ENCODE measurements at regions not wholly inside any gene's neighbourhood (a gene's known extent, or its start where the extent isn't known, plus 50 kb on each side); places are given as distances from the start of the nearest gene placed in this dataset.
"Not testable (repeated sequence)": the region's sequence is repeated elsewhere in the genome, so short reads cannot be mapped to it uniquely, and the experiment has no call there.

DNA sequence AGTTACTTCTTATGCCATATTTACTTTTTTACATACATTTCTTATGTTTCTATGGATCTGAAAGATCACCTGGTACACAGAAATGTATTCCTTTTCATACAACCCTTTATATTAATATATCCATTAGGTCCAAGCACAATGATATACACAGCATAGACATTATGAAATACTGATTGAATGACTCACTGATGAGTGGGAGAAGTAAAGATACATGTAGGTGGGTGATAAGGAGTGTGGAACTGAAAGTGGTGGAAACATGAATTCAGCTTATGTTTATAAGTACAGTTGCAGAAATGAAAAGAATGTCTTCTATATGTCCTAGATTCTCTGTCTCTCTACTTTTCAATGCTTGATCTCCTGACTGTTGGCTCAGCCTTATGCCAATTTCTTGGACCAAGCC lies 87.9 kb downstream of the YIPF7 start:
- H3K9me3 Mint-ChIP-seq (ENCODE audit: insufficient read depth) = no peaks in the 10 kb centered on the region
- ATAC-seq (no peak), DNase-seq (no peak)
- H3K27me3 Mint-ChIP-seq (ENCODE audit: low read depth) = no peaks in the 10 kb centered on the region
- H3K27ac Mint-ChIP-seq = no peak overlapping the region
- H3K4me3 Mint-ChIP-seq = no peak overlapping the region
- ChIA-PET POLR2A (no interaction called here), CTCF (no interaction called here)
- H3K36me3 Mint-ChIP-seq (ENCODE audit: low read depth) = no peaks in the 10 kb centered on the region
- H3K4me1 Mint-ChIP-seq (ENCODE audit: low read depth) = no peaks in the 10 kb centered on the region

DNA sequence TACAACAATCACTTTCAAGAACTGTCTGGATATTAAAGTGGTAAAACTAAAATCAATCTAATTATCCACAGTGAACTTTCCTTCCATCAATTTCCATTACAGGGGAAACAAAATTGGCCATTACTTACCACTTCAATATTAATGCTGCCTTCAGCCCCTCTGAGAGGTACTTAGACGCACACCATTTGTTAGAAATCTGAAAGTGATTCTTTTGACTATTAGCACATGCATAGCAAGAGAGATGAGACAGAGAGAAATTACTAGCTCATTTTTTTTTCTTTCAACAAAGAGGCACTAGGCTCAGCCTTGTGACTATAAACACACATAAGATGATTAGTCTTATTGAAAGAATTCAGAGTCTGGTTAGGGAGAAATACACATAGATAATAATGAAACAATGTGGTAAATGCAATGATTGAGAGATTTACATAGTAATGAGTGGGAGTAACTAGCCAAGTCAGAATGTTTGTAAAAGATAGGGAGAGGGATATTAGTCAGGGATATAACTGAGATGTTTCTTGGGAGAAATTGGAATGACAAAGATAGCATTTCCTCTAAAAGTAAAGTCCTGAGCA lies 93.3 kb downstream of the YIPF7 start:
- Mint-ChIP-seq H3K4me1 (ENCODE audit: low read depth) (no peaks in the 10 kb centered on the region), H3K27me3 (ENCODE audit: low read depth) (no peaks in the 10 kb centered on the region), H3K36me3 (ENCODE audit: low read depth) (no peaks in the 10 kb centered on the region), H3K9me3 (ENCODE audit: insufficient read depth) (no peaks in the 10 kb centered on the region), H3K4me3 (no peak overlapping the region), H3K27ac (no peak overlapping the region)
- no peak for DNase-seq
- POLR2A ChIA-PET = no interaction called here
- no peak for ATAC-seq
- CTCF ChIA-PET = no interaction called here

DNA sequence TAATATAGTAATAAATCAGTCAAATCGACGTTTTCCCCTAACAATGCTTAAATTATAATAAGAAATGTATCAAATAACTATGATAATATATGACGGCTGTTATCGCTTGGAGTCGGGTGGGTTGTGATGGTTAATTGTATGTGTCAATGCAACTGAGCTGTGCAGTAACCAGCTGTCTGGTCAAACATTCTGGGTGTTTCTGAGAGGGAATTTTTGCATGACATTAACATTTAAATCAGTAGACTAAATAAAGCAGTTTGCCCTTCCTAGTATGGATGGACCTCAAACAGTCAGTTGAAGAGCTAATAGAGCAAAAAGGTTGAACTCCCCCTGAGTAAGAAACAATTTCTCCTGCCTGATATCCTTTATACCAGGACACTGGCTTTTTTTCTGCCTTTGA lies 96.7 kb downstream of the YIPF7 start:
- DNase-seq (no peak), ATAC-seq (no peak)
- Mint-ChIP-seq H3K27ac (no peak overlapping the region), H3K4me1 (ENCODE audit: low read depth) (no peaks in the 10 kb centered on the region), H3K27me3 (ENCODE audit: low read depth) (no peaks in the 10 kb centered on the region), H3K36me3 (ENCODE audit: low read depth) (no peaks in the 10 kb centered on the region), H3K9me3 (ENCODE audit: insufficient read depth) (no peaks in the 10 kb centered on the region), H3K4me3 (no peak overlapping the region)
- POLR2A ChIA-PET = no interaction called here
- CTCF ChIA-PET = no interaction called here

DNA sequence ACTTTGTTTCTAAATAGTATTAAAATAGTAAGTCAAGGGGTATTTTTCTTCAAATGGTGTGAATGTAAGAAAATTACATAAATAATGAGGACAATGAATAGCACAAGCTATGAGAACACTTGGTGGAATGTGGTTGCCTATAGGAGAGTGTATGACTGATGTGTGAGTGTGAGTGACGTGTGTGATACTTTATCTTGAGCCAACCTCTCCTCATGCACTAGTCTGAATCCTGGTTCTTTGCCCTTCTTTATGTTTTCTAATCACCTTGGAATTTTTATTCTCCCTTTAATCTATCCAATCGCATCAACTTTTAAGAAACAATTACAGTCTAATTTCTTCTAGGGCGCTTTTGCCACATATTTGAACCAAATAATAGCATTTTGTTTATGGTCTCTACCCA lies 98.2 kb downstream of the YIPF7 start:
- CTCF ChIA-PET = no interaction called here
- Mint-ChIP-seq H3K4me3 (no peak overlapping the region), H3K36me3 (ENCODE audit: low read depth) (no peaks in the 10 kb centered on the region), H3K9me3 (ENCODE audit: insufficient read depth) (no peaks in the 10 kb centered on the region), H3K27ac (no peak overlapping the region), H3K27me3 (ENCODE audit: low read depth) (no peaks in the 10 kb centered on the region), H3K4me1 (ENCODE audit: low read depth) (no peaks in the 10 kb centered on the region)
- ATAC-seq (no peak), DNase-seq (no peak)
- POLR2A ChIA-PET = no interaction called here

DNA sequence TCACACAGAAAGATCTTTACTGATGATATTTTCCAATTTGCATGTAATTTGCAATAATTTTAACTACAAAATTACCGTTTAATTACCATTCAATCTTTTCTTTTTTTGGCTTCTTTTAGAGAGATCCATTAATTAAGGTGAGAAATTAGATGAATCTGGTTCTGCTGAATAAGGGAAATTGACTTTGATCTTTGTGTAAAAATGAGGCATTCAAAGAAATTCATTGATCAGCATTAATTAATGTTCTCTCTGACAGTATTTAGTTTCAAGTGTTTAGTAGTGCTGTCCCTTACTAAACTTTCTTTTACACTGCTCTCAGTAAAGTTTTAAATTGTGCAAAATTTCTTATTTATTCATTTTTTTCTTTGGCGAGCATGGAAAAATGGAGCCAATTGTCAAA lies 97.2 kb upstream of the KCTD8 start:
- Mint-ChIP-seq H3K4me3 (no peak overlapping the region), H3K9me3 (ENCODE audit: insufficient read depth) (no peaks in the 10 kb centered on the region), H3K27ac (no peak overlapping the region), H3K27me3 (ENCODE audit: low read depth) (no peaks in the 10 kb centered on the region), H3K4me1 (ENCODE audit: low read depth) (no peaks in the 10 kb centered on the region), H3K36me3 (ENCODE audit: low read depth) (no peaks in the 10 kb centered on the region)
- CTCF ChIA-PET = interaction anchor here (1.4 kb wide), 1 partner anchor 10 kb away, joined by 3 read pairs; no protein-coding TSS in a partner anchor
- ATAC-seq (no peak), DNase-seq (no peak)
- POLR2A ChIA-PET = no interaction called here

GRCh38 chr4:44544158-44544557 lies 95.5 kb upstream of the KCTD8 start:
- POLR2A ChIA-PET = no interaction called here
- H3K4me1 Mint-ChIP-seq (ENCODE audit: low read depth) = no peaks in the 10 kb centered on the region
- ATAC-seq (no peak), DNase-seq (no peak)
- H3K27ac Mint-ChIP-seq = no peak overlapping the region
- H3K36me3 Mint-ChIP-seq (ENCODE audit: low read depth) = no peaks in the 10 kb centered on the region
- no peaks in the 10 kb centered on the region for H3K27me3 Mint-ChIP-seq (ENCODE audit: low read depth)
- H3K9me3 Mint-ChIP-seq (ENCODE audit: insufficient read depth) = no peaks in the 10 kb centered on the region
- CTCF ChIA-PET = no interaction called here
- H3K4me3 Mint-ChIP-seq = no peak overlapping the region

DNA sequence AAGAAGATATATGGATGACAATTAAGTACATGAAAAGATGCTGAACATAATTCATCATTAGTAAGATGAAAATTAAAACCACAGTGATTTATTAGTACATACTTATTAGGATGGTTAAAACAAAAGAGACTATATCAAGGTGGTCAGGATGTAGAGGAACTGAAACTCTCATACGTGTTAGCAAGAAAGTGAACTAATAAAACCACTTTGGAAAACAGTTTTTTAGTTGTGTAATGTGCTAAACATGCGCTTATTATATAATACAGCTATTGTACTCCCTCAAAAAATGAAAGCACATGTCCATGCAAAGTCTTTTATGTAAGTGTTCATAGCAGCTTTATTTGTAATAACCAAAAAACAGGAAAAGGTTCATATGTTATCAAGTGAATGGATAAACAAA lies 89.9 kb upstream of the KCTD8 start:
- no peak for ATAC-seq
- H3K36me3 Mint-ChIP-seq (ENCODE audit: low read depth) = no peaks in the 10 kb centered on the region
- H3K4me3 Mint-ChIP-seq = no peak overlapping the region
- H3K27me3 Mint-ChIP-seq (ENCODE audit: low read depth) = no peaks in the 10 kb centered on the region
- CTCF ChIA-PET = no interaction called here
- no peaks in the 10 kb centered on the region for H3K9me3 Mint-ChIP-seq (ENCODE audit: insufficient read depth)
- DNase-seq = no peak
- POLR2A ChIA-PET = no interaction called here
- H3K4me1 Mint-ChIP-seq (ENCODE audit: low read depth) = no peaks in the 10 kb centered on the region
- H3K27ac Mint-ChIP-seq = no peak overlapping the region

- no peak for DNase-seq
- CTCF ChIA-PET = no interaction called here
- Mint-ChIP-seq H3K4me1 (ENCODE audit: low read depth) (no peaks in the 10 kb centered on the region), H3K27ac (no peak overlapping the region), H3K36me3 (ENCODE audit: low read depth) (no peaks in the 10 kb centered on the region), H3K27me3 (ENCODE audit: low read depth) (no peaks in the 10 kb centered on the region), H3K9me3 (ENCODE audit: insufficient read depth) (no peaks in the 10 kb centered on the region), H3K4me3 (no peak overlapping the region)
- no peak for ATAC-seq
- POLR2A ChIA-PET = no interaction called here
These were observed 87.4 kb upstream of the KCTD8 start for GRCh38 chr4:44535981-44536380.

GRCh38 chr4:44532851-44533250 lies 84.2 kb upstream of the KCTD8 start:
- Mint-ChIP-seq H3K4me3 (no peak overlapping the region), H3K4me1 (ENCODE audit: low read depth) (no peaks in the 10 kb centered on the region), H3K27ac (no peak overlapping the region), H3K9me3 (ENCODE audit: insufficient read depth) (no peaks in the 10 kb centered on the region), H3K36me3 (ENCODE audit: low read depth) (no peaks in the 10 kb centered on the region), H3K27me3 (ENCODE audit: low read depth) (no peaks in the 10 kb centered on the region)
- ChIA-PET POLR2A (no interaction called here), CTCF (no interaction called here)
- DNase-seq (no peak), ATAC-seq (no peak)

DNA sequence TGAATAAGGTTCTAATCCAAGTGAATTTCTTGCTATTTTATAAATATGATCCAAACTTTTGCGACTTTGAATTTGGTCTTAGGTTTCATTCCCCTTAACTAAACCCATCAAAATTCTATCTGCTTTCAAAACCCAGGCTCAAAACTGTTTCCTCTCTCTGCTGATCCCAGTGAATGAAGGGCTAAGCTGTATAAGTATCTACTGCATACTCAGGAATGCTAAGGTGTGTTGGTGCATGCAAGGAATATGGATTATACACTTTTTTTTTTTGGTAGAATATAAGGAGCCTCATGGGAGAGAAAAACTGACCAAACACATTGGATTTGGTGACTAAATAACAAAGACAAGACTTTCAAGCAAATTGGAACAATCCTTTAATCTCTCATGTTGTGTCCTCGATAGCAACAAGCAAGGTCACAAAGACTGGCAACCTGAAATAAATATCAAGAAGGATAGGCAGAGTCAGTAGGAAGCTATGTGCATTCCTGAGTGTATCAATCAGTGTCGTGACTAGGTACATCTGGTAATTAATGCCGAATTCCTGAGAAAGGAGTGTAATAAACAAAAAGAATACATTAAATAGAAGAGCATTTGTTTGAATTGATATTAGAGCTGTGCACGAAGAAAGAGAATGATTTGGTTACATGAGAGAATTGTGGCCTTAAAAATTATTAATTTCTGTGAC lies 74.3 kb upstream of the KCTD8 start:
- no peak for DNase-seq
- Mint-ChIP-seq H3K36me3 (ENCODE audit: low read depth) (no peaks in the 10 kb centered on the region), H3K4me1 (ENCODE audit: low read depth) (no peaks in the 10 kb centered on the region), H3K4me3 (no peak overlapping the region), H3K9me3 (ENCODE audit: insufficient read depth) (no peaks in the 10 kb centered on the region), H3K27me3 (ENCODE audit: low read depth) (no peaks in the 10 kb centered on the region), H3K27ac (no peak overlapping the region)
- no peak for ATAC-seq
- ChIA-PET POLR2A (no interaction called here), CTCF (no interaction called here)

DNA sequence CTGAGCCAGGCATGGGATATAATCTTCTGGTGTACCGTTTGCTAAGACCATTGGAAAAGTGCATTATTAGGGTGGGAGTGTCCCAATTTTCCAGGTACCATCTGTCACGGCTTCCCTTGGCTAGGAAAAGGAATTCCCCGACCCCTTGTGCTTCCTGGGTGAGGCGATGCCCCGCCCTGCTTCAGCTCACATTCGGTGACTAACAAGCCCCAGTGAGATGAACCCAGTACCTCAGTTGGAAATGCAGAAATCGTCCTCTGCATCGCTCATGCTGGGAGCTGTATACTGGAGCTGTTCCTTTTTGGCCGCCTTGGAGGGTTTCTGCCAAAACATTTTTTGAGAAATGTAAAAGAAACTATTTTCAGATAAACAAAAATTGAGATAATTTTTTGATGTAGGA lies 53.6 kb upstream of the KCTD8 start:
- H3K36me3 Mint-ChIP-seq (ENCODE audit: low read depth); H3K9me3 Mint-ChIP-seq (ENCODE audit: insufficient read depth); H3K27ac Mint-ChIP-seq; H3K4me1 Mint-ChIP-seq (ENCODE audit: low read depth); POLR2A ChIA-PET; H3K27me3 Mint-ChIP-seq (ENCODE audit: low read depth); DNase-seq; CTCF ChIA-PET; ATAC-seq; H3K4me3 Mint-ChIP-seq: not testable (repeated sequence)

Data from activated CD8-positive, alpha-beta T cell treated with anti-CD3 and anti-CD28 coated beads, Interleukin-2, amount 10 ng/mL, durations not matched to agents 7 days and 5 days (primary cell).